Right ventricle myocardium superior (tissue), 1 donor: ENCODE measurements at regions not wholly inside any gene's neighbourhood (a gene's known extent, or its start where the extent isn't known, plus 50 kb on each side); places are given as distances from the start of the nearest gene placed in this dataset.

Experiments
- ATAC-seq: fragments of 200-7000 bp; cut with Tn5 transposase; one replicate; pipeline ENCODE4 v1.9.1; 2020; ENCODE audit warnings: mild to moderate bottlenecking; ENCODE audit not compliant: poor library complexity
- DNase-seq: peaks from one replicate; pipeline ENCODE4 v3.0.0-alpha.2; 2020
- intact Hi-C: fragments of 100-400 bp; cut with DNase I; formaldehyde crosslinking; loops from one replicate; pipeline ENCODE4 v1.11.2; 2022
- donor health status: DM: no; HTN: yes; CAD: no; lungs with severe emphysema.

DNA sequence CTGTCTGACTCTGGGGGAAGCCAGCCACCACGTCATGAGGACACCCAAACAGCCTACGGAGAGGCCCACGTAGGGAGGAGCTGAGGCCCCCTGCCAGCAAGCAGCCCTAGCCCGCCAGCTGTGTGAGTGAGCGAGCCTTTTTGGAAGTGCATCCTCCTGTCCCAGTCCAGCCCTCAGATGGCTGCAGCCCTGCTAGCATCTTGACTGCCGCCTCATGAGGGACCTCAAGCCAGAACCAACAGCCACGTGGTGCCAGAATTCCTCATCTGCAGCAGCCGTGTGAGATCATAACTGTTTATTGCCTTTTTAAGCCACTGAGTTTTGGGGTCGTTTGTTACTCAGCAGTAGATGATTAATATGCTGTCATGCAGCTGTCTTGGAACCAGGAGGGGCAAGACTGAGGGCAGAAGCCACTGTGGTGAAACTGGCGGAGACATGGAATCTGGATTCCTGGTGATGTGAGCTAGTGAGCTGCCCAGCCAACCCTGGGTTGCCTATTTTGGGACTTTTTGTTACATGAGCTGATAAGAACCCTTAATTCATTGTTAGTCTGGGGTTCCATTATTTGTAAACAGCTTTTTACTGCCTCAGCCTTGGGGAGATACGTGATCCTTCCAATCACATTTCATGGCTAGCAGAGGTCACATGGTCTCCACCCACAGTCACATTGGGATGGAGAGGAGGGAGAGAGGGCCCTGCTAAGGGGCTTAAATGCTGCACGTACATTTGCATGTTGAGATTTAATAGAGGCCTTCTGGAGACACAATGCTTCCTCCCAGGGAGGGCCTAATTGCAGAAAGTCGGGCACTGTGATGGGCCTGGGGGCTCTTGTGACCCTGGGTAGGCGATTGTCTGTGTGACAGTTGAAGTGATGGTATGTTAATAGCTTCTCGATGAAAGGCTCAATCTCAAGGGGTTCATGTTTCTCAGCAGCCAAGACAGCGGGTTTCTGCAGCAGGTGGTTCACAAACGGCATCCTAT lies 73.8 kb downstream of the RPLP1 start:
- peak; percentile 49 for ATAC-seq
- intact Hi-C loops = no loop called here
- DNase-seq = peak; percentile 64

DNA sequence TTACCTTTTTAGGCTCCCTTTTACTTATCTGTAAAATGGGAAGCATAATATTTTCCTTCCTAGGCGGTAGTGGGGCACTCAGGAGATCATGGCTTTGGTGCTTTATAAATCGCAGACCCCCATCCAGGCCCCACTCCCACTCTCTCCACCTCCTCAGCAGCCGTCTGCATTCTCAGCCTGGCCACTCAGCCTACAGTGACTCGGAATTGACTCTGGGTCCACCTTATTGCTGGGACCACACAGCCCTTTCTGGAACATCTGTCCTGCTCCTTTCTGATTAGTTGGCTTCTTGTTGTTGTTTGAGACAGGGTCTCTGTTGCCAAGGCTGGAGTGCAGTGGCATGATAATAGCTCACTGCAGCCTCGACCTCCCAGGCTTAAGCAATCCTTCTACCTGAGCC lies 76.5 kb downstream of the RPLP1 start:
- no peak for DNase-seq
- intact Hi-C loops = no loop called here

GRCh38 chr15:69529961-69530633 lies 77.5 kb downstream of the RPLP1 start:
- intact Hi-C loops = no loop called here
- DNase-seq (no peak), ATAC-seq (no peak)

More for the DNA sequence above, 76.5 kb downstream of the RPLP1 start:
- no peak for ATAC-seq

DNA sequence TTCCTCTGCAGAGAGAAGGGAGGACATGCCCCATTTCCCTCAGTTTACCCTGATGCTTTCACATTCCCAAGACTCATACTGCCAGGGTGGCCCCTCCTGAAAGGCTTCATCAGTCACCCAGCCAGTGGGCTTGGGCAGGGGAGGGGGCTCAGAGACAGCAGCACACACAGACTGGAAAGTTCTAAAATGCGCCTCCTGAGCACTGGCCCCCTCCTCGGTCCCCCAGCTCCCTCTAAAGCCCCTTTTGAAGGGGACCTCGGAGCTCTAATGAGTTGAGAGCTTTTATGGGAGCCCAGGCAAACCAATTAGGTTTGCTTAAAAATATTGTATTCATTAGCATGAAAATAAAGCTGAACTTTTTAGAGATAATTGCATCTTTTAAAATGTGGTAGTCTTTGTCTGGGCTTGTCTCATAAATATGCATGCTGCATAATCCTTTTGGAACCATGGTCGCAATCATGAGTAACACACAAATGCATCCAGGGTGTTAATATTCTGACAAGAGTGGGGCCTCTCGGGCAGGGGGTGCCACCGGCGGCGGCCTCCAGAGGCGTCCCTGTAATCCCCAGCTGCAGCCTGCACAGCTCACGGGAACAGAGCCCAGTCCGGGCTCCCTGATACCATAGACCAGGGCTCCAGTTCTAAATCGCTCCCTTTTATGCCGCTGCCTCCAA lies 78.5 kb downstream of the RPLP1 start:
- intact Hi-C loops = no loop called here
- no peak for ATAC-seq
- no peak for DNase-seq

DNA sequence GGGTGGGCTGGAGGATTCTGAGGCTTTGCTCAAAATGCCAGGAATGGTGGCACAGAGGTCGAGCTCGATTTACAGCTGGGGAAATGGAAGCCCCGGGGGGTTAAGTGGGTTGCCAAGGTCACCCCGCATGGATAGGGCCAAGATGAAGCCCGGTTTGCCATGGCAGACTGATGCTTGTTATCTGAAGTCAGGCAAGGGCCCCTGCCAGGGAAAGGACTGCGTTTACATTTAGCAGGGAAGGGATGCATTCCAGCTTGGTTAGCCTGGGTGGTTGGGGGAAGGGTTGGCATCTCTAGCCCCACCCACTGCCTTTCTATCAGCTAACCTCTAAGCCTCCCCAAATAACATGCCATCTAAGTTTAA lies 79.0 kb downstream of the RPLP1 start:
- intact Hi-C loops = no loop called here
- ATAC-seq (no peak), DNase-seq (no peak)

- ATAC-seq = no peak
- intact Hi-C loops = no loop called here
Observed at GRCh38 chr15:69532066-69532465, 79.4 kb downstream of the RPLP1 start.

DNA sequence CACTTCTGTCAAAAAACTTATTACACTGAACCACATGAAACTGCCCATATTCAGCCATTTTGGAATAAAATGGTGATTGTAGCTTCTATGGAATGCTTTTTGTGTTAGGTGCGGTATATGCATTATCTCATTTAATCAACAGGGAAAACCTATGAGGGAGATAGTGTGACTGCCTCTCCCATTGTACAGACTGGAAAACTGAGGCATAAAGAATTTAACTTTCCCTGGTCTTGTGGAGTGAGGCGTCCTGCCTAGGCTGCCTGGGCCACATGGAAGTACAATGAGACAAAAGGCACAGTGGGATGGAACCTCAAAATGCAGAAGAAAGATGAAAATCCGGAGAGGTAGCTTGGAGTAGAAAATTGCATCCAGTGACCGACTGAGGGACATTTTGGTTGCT lies 80.2 kb downstream of the RPLP1 start:
- DNase-seq (no peak), ATAC-seq (no peak)
- intact Hi-C loops = no loop called here

More at GRCh38 chr15:69532066-69532465, 79.4 kb downstream of the RPLP1 start:
- DNase-seq = no peak

DNA sequence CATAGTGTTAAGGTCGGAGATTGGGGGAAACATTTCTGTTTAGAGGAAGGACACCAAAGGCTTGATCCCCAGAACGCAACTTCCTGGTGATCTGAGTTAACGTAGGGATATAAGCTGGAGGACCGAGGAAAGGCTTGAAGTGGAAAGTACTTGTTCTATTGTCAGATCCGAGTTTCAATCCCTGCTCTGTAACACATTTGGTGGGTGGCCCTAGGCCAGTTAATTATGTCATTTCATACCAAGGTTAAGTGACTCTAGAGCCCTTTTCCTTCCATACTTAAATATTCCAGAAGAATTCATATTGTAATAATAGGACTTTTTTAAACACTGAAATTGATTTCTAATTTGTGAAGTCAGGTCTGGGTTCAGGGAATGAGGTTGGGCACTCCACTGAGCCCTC lies 80.9 kb downstream of the RPLP1 start:
- no peak for ATAC-seq
- intact Hi-C loops = no loop called here
- no peak for DNase-seq

GRCh38 chr15:69535101-69535638 lies 82.6 kb downstream of the RPLP1 start:
- intact Hi-C loops = no loop called here
- ATAC-seq (no peak), DNase-seq (no peak)

GRCh38 chr15:69535998-69536397 lies 83.4 kb downstream of the RPLP1 start:
- no peak for ATAC-seq
- DNase-seq = no peak
- intact Hi-C loops = no loop called here

DNA sequence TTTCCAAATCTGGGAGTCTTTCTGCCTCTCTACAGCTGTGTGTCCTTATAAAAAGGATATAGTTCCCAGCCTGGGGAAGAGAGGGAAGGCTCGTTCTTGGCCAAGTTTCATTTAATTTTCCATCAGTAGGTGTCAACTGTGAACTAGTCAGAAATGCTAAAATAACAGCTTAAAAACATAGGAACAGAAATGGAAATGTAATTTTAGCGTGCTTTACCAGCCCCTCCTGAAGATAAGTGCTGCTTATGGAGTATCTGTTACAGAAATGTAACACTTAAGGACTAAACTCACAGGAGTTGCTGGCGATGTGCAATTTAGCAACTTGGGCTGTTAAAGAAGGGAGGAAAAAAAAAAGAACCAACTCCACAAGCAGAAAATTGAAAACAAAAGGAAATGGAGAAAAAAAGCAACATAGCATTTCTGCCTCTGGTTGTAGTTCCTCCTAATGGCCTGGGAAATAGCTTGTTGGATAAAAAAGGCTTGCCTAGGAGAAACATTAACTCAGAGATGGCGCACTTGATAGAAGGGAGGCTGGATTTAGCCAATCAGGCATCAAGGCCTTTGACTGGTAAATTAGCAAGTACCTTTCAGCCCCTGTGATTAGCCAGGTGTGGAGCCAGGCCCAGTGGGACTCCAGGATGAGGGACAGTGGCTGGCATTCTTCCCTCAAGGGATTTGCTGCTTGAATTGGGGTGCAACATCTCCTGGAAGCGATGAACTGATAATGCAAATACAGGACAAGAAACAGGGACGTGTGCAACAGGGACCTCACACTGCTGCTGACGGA lies 84.3 kb downstream of the RPLP1 start:
- intact Hi-C loops = no loop called here

DNA sequence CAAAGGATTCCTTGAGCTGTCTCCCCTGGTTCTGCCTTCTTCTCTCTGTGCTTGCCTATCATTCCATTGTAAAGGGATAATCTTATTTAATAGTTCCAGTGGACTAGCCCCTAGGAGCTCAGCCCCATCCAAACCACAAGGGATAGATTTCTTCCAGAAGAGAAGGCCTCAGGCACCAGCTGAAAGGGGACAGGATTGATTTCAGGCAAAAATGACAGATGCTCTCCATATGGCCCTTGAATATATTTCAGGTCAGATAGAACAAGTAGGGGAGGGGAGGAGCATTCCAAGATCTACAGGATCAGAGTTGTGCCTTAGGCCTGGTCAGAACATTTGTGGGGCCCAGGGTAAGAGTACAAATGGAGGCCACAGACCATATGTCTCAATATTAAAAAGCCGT lies 85.3 kb downstream of the RPLP1 start:
- intact Hi-C loops = no loop called here
- ATAC-seq = no peak
- no peak for DNase-seq

More for the DNA sequence above, 84.3 kb downstream of the RPLP1 start:
- ATAC-seq = no peak
- no peak for DNase-seq

DNA sequence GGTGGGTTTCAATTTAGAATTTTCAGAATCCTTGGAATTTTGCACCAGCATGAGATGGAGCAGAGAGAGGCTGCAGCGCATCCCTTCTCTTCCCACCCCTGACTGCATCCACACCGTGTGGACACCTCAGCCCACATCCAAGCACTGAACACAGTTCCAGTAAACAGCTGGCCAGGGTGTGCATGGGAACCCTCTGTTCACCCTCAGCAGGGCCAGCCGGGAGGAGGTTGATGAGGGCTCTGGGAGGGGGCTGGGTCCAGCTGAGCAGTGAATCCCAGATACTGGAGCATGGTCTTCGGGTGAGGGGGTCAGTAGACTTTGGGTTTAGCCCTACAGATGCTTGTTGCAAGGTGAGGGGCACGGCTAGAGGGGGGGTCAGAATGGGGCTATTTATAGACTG lies 85.8 kb downstream of the RPLP1 start:
- DNase-seq (no peak), ATAC-seq (no peak)
- intact Hi-C loops = no loop called here

GRCh38 chr15:69539345-69539744 lies 86.7 kb downstream of the RPLP1 start:
- intact Hi-C loops = no loop called here
- DNase-seq (no peak), ATAC-seq (no peak)

DNA sequence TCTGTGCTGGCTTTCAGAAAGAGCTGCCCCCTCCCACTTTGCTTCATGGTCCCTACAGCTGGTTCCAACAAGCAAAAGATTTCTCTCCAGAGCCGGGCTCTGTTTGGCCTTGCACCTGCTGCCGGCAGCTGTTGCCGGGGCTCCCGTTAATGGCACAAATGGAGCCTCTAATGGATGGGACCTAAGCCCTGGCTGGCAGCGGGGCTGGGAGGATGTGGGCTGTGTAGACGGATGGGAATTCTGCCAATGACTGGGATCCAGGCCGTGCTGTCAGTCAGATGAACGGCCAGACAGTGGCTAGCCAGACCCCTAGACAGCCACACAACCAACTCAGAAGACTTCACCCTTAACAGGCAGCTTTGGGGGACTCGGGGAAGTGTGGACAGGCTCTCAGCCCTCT lies 88.0 kb downstream of the RPLP1 start:
- ATAC-seq (no peak), DNase-seq (no peak)

DNA sequence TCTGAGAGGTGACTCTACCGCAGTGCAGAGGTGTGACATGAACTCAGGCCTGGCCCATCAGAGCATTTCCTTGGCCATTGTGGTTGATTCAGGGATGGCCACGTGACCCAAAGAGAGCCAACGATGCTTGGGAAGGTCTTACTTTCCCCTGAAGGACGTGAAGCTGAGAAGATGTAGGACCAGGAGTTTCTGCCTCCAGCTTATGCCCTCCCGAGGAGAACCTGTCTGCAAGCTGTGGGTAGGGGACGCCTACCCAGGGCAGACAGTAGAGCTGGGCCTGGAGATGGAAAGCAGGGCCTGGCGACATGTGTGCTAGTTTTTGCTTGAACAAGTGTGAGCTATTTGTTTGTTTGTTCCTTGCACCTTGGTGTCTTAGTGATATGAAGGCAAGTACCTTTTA lies 89.4 kb downstream of the RPLP1 start:
- no peak for ATAC-seq
- no peak for DNase-seq
- intact Hi-C loops = no loop called here

More for the DNA sequence above, 88.0 kb downstream of the RPLP1 start:
- intact Hi-C loops = no loop called here

- DNase-seq (no peak), ATAC-seq (no peak)
- intact Hi-C loops = no loop called here
Observed at GRCh38 chr15:69543681-69544364, 91.2 kb downstream of the RPLP1 start.
